GM18870 (cell line): ENCODE measurements at regions not wholly inside any gene's neighbourhood (a gene's known extent, or its start where the extent isn't known, plus 50 kb on each side); places are given as distances from the start of the nearest gene placed in this dataset.

Experiments
- ATAC-seq: cut with Tn5 transposase; IDR thresholded peaks from one replicate; pipeline ENCODE4 v1.9.1; 2021; ENCODE audit warnings: moderate library complexity; ENCODE audit not compliant: unreplicated experiment

DNA sequence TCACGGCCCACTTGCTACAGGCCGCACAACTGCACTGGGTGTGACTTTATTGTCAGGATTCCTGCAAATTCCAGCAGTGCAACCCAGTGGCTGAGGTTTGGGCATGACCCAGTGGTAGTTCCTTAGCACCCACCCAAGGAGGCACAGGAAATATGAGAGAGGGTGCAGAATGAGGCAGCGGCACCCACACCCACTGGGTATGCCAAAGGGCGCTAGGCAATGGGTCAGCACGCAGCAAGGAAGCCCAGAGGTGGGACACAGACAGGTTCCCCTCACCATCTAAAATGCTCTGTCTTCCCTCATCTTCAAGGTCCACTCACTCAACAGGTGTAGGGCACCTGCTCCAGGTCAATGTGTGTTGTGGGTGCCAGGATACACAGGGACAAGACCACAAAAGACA lies 357.8 kb upstream of the MKI67 start:
- no peak for ATAC-seq

DNA sequence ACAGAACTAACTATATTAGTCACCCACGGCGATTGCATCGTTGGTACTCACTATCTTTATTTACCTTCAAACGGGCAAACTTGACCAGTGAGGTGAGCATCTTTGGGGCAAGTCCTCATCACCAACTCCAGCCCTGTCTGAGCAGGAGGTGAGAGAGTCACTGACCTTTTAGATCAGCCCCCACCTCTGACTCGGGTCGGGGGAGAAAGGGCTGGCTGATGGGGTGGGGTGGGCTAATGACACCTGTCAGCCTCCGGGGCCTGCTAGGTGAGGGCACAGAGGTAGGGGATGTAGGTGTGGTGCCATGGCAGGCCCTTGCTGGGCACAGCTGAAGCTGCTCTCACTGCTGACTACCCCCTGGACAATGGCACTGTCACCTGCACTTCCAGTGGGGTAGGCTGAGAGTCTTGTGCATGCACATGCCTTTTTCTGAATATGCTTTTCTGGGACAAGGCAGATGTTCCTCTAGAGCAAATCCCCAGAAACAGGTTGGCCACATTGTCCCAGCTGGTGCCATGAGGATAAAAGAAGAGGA lies 359.5 kb upstream of the MKI67 start:
- ATAC-seq = no peak

DNA sequence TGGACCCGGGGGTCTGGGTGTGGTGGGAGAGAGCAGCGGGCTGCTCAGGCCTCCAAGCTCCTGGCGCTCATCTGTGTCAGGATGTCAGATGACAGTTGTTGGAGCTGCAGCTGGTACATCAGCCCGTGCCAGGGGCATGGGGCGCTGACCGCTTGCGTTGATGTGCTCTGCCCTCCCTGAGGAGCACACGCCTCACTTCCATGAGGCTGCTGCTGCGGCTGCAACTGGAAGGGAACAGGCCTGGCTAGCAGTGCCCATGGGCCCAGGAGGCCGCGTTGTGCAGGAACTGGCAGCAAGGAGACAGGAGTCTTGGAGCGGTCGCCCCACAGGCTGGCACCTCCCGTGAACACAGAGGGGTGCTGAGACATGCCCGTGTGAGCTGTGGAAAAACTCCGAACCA lies 361.3 kb upstream of the MKI67 start:
- ATAC-seq = no peak

DNA sequence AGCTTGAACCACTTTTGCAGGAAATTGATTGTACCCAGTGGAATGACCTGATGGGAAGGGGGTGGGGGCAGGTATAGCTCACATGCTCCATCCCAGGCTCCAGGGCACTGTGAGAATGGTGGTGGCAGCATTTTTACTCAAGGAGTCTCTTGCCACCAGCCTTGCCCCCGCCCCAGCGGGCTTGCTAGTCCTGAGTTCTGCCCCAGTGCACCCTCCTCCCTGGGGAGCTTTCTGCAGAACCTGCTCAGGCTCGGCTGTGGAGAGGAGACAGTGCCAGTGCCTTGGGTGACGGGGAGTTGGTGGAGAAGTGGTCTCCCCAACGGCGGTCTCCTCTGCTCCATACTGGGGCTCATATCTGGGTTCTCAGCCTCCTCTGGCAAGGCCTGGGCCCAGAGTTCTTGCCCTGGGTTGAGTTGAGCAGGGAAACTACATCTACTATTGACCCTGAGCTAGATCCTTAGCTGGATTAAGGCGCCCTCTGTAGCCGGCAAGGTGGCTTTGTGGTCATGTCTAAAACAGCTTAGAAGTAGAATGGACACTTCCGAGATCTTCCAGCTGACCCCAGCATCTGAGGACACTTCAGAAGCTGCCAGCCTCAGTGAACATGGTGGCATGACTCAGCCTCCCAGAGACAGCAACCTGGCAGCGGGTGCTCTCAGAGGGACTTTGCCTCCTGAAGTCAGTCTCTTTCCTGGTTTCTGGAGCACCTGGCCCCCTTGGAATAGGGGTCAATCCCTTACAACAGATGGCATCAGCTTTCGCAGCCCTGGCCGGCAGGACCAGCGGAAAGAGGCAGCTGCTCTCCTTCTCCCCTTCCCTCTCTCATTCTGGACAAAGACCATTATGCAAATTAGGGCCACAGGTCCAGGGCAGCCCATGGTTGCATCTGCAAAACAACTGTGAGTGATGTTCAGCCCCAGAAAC lies 363.4 kb upstream of the MKI67 start:
- ATAC-seq = no peak

DNA sequence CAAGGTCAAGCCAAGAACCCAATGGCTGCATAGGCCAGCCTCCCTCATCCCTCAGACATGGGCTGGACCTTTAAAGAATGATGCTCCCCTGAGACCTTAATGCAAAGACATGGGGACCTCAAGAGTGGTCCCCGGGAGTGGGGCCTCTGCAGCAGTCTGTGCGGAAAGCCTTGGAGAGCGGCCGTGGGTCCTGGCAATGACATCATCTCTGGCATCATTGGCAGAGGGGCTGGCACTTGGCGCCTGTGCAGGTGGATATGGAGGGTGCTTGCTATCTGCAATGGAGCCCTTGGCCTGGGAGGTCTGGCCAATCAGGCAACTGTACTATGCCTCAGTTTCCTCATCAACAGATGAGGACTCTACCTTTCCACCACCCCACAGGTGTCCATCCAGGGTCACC lies 365.5 kb upstream of the MKI67 start:
- ATAC-seq = no peak

DNA sequence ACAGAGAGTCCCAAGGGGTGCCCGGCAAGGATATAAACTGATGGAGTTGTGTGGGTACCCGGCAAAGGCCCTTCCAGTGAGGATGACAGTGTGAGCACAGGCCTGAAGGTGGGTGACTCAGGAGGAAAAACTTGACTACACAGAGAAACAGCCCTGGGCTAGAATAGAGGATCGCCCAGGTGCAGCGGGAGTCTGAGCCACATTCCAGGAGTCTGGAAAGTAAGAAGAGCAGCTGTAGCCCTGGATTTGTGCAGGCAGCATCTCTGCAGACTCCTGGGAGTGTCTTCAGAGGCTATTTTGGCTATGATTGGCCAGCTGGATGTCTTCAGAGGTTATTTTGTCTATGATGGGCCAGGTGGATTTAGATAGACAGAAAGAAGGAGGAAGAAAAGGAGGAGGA lies 367.6 kb upstream of the MKI67 start:
- ATAC-seq = no peak

DNA sequence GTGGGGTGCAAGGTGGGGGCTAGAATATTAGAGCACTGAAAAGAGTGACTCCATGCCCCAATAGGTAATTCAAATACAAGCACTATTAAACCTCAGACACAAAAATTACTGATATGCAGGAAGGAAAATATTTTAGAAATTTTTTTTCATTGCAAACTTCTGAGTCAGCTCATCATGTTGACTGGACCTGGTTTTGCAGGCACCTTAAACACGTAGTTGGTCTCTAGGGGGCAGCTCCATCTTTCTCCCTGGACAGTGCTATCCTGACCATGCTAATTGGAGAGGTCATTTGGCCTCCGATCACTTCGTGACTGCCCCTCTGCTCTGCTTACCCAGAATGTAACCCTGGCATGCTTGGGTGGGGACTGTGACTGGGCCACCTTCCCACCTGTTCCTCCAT lies 368.4 kb upstream of the MKI67 start:
- no peak for ATAC-seq

DNA sequence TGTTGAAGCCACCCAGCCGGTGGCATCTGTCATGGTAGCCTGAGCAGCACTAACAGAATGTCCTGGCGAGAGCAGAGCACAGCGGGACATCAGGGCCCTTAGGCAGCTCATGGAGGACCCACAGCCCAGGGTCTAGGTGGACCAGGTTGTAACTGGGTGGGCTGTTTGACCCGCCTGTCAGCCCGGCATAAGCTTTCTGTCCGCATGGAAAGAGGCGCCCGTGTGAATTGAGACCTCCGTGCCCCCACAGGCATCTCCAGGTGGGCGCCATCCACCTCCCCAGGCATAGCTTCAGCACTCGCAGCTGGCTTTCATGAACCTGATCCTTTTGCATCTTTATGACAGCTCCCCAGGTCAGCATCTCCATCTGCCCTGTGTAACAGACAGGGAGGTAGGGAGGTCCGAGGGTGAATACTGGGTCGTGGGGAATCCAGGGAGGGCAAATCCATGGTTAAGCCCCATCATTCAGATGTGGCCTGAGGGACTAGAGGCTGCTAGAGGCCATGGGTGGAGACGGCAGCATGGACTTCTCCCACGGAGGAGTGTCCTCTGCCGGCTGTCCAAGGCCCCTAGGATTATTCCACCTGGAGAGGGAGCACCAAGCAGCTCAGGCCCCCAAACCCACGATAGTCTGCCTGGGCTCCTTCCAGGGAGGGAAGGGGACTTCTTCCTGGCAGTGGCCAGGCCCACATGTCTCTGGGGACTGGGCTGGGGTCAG lies 371.6 kb upstream of the MKI67 start:
- no peak for ATAC-seq

DNA sequence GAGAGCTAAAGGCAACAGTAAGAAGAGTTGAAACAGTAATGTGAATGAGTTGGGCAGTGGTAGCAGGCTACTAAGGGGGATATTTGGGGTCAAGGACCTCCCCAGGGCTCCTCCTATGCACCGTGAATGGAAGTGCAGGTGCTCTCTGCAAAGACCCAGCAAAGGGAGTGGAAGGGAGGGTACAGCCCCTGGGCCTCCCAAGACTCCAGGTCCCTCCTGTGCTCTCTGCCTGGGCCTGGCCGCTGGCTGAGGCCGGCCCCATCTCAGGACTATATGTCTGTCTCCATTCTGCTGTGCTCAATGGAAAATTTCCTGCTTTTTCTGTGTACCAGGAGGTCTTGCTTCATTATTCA lies 372.1 kb upstream of the MKI67 start:
- no peak for ATAC-seq

DNA sequence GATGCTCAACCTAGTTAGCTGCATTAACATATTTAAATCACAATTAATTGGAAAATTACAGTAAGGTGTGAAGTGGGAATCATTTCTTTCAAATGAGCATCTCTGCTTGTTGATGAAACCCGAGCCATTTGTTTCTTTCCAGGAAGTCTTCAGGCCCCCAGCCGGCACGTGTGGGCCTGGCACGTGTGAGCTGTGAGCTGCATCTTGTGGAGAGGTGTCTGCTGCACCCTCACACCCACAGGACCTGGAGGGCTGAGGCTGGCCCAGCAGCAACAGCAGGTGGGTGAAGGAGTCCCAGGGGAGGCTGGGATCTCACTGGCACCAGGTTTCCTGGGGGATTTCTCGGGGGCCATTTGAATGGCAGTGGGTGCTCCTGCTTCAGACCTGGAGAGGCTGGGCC lies 372.5 kb upstream of the MKI67 start:
- ATAC-seq = no peak

DNA sequence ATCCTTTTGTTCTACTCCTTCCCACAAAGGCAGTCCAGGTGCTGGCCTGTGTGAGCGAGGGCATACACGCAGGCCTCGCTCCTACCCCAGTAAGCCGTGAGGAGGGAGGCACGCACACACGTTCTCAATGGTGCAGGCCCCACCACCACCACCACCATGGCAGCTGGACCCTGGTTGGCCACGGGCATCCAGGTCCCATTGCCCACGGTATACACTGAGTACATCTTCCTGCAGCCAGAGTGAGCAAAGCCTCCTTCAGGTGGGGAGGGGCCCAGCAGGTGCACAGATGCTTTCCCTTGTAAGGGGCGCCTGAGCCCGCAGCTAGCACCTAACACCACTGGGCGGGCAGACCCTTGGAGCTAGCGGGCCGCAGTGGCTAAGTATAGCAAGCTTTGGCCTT lies 373.3 kb upstream of the MKI67 start:
- no peak for ATAC-seq

DNA sequence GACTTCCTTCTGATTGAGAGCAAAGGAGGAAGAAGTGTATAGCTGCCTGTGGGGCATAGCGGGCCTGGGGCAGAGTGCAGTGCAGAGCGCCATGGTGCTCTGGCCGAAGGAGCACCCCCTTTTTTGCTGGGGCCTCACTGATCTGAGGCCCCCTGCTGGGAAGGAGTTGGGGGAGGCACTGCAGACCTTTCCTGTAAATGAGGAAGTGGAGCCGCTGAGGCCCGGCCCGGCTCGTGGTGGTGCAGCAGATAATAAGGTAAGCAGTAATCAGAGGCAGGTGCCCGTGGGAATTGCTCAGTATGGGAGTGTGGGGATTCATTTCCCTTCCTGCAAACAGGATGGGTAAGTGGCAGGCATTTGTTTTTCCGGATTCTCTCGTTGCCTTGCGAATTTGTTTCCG lies 373.7 kb upstream of the MKI67 start:
- no peak for ATAC-seq

DNA sequence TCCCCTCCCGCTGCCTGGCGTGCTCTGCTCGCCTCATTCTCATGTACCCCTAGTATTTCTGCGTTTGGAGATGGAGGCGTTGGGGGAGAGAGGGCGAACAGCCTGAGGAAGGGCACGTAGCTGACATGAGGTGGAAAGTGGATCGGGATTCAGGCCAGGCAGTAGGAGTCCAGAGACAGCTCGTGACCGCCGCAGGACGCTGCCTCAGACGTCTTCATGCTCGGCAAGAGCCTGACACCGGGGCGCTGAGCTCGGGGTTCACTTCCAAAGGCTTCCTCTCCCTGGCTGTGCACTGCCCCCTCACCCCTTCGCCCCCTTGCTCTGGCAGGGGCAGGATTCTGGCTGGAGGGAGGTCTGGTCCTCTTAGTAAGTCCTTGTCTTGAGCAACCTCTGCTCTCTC lies 374.4 kb upstream of the MKI67 start:
- ATAC-seq = no peak

DNA sequence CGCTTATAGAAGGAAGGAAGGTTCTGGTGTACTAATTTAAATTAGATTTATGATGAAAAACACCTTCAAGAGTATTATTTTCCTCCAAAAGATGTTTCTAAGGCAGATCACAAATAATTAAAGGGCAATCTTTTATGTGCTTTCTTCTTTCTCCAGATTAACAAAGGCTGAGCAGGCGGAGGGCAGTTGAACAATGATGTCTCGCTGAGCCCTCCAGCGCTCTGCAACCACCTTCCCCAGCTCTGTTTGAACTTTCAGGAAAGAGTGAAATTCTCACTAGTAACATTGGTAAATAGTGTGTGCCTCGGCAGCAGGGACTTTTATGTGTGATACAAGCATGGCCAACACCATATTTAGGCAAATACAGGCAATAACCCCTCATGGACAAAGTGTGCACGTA lies 379.1 kb upstream of the MKI67 start:
- ATAC-seq = no peak

DNA sequence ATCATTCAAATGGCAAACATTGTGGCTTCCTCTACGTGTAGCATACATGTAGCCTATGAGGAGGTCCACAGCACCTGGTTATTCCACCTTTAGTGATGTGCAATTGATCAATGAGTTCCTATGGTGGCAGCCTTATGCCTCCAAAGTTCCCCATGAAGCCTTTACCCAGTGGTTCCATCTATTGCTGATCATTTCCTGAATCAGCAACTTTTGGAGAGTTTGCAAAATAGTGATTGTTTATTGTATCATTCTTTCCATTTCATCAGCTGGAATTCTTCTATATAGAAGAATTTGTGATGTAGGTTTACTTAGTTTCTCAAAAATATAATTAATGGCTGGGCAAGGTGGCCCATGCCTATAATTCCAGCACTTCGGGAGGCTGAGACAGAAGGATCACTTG lies 380.2 kb upstream of the MKI67 start:
- no peak for ATAC-seq

DNA sequence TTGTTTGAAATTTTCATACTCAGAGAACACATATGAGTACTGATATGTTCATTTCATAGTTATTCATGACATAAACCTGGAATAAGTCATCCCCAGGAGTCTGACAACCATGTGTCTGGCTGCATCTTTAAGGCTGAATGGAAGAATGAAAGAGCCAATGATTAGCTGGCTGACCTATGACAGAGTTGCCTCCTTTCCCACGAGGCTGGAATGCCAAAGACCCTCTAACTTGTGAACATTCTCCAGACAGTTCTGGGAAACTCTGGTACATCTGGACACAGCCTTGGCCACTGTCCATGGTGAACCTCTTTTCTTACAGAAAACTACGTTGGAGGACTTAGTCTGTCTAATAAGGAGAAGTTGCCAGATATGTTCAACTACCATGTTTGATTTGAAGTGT lies 380.8 kb upstream of the MKI67 start:
- ATAC-seq = no peak

DNA sequence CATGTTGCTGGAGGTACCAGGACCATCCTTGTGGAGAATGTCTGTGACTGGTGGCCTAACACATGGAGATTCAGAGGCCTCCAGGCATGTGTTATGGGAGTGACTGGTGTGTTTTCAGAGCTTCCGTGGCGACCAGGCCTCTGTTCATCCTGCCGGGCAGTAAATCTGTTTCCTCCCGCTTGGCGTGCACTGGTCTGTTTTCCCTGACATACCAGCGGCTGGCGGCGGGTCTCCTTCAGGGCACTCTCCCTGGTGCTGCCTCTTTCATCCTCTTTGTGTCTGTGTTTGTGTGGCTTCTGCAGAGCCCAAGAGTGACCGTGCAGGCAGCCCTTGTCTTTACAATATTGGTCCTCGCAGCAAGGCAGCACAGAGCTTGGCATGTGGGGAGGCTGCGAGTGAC lies 385.1 kb upstream of the MKI67 start:
- ATAC-seq = no peak

DNA sequence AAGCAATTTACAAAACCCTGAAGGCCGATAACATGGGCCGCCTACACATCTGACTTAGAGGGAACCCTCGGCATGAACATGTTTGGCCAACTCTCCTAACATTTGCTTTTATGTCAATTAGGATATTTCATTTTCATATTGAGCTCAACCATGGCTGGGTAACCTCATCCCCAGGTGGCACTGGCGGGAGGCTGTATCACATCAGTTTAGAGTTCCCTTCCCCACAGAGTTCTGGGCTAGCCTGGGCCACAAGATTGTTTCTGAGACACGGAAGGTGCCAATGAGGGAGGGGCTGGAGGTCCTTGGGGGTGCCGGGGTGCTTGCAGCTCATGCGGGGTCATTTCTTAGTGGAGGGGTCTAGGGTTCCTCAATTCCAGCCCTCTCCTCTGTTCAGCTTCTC lies 386.5 kb upstream of the MKI67 start:
- no peak for ATAC-seq

DNA sequence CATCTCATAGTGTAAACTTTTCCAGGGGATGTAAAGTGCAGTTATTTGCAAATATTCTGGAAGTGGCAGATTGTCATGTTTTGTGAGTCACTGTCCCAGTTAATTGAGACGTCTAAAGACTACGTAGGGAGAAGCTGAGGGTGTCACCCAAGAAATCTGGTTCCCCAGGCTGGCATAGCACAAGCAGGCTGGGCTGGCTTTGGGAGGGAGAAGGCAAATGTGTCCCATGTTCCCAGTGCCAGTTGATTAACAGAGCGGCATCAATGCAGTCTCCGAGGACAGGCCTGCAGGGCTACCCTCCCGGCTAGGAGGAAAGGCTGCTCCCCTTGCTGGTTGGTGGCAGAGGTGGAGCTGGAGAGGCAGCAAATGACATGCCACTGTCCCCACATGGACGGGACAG lies 388.3 kb upstream of the MKI67 start:
- ATAC-seq = no peak

DNA sequence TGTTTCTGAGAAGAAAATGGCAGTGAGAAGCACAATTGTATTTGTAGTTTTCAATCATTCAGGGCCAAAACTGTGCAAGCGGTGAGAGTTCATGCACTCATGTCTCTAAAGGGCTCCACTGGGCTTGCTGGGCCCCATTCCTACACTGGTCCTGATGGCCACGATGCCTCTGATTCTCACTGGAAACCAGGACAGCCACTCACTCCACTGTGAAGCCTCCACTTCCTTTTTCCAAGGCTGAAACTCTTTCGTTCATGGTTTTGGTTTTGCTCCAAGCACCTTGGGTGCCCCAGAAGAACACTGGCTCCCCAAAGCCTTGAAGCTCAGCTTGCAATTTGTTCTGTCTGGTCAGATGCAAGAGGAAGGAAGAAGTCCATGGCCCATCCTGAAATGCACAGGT lies 390.0 kb upstream of the MKI67 start:
- ATAC-seq = no peak

DNA sequence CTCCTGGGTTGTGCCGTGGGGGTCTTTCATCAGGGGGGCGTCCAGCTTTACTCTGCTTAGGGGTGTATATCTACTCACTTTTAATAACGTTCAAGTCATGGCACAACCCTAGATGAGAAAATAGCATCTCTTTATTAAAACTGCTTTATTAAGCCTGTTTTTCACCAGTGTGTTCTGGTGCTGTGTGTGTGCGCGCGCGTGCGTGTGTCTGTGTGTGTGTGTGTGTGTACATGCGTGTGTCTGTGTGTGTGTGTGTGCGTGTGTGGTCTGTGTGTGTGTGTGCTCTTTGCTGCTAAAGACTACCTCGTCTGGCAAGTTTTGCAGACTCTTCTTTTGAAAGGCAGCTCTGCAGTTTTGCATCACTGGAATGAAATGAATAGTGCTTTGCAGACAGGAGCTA lies 390.9 kb upstream of the MKI67 start:
- ATAC-seq = no peak

DNA sequence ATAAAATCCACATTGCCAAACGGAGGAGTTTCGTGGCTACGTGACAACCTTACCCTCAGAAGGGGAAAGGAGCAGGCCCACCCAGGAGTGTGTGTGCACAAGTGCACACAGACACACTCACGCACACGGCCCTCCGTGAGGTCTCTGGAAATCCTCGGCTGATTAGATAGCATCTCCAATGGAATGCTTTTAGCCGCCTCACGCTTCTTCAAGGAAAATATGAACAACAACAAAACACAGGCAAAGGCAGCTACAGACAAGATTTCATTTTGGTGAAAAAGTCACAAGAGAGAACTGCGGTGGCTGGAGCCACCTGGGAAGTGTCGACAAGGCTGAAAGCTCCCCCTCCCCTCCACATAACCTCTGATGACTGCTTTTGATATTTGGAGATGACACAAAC lies 391.8 kb upstream of the MKI67 start:
- ATAC-seq = no peak
